Common myeloid progenitor, CD34-positive (primary cell): ENCODE measurements at regions not wholly inside any gene's neighbourhood (a gene's known extent, or its start where the extent isn't known, plus 50 kb on each side); places are given as distances from the start of the nearest gene placed in this dataset.
"Not testable (repeated sequence)": the region's sequence is repeated elsewhere in the genome, so short reads cannot be mapped to it uniquely, and the experiment has no call there.

ENCODE experiments used
- CTCF ChIA-PET: fragments of 350-600 bp; sonication (Branson Sonifier 250); formaldehyde crosslinking; loops from one replicate; lab custom pipeline; 2021; ENCODE audit warnings: antibody characterized with exemption; lab: Charles Lee
- POLR2A ChIA-PET: fragments of 350-600 bp; sonication (Branson Sonifier 250); formaldehyde crosslinking; loops from one replicate; lab custom pipeline; 2021; ENCODE audit warnings: antibody characterized with exemption; lab: Charles Lee
- DNase-seq, 3 donors: peaks; one replicate each; pipeline versions ENCODE4 v3.0.0 to v3.0.0-alpha.2; 2013
- H3K27ac ChIP-seq, 2 experiments: 1 replicate in 1 of 2; 2 replicates in 1 of 2; pipeline ENCODE4 v1.7.0; 2013; ENCODE audit warnings: inconsistent platforms in 2 of 2, low read length in 2 of 2, mild to moderate bottlenecking in 2 of 2, low read depth in 1 of 2, moderate library complexity in 1 of 2; ENCODE audit not compliant: severe bottlenecking in 2 of 2, insufficient read depth in 1 of 2, poor library complexity in 1 of 2
- H3K27me3 ChIP-seq, 5 experiments: replicated peaks in 2 of 5; 1 replicate in 3 of 5; 2 replicates in 2 of 5; pipeline versions ENCODE4 v1.6.1 to v1.7.0; 2013; ENCODE audit warnings: low read length in 4 of 5, mild to moderate bottlenecking in 2 of 5, moderate library complexity in 2 of 5, inconsistent platforms in 1 of 5; ENCODE audit not compliant: insufficient read depth in 5 of 5, control insufficient read depth in 4 of 5
- H3K36me3 ChIP-seq, 4 experiments: 1 replicate in 2 of 4; 2 replicates in 2 of 4; pipeline versions ENCODE4 v1.6.1 to v1.7.0; 2013; ENCODE audit warnings: low read length in 3 of 4, control low read depth in 1 of 4, mild to moderate bottlenecking in 1 of 4; ENCODE audit not compliant: control insufficient read depth in 4 of 4, insufficient read depth in 4 of 4
- H3K4me1 ChIP-seq, 4 experiments: 1 replicate in 3 of 4; 2 replicates in 1 of 4; pipeline versions ENCODE4 v1.6.1 to v1.7.1; 2013; ENCODE audit warnings: low read length in 3 of 4, mild to moderate bottlenecking in 3 of 4, control low read depth in 1 of 4, inconsistent platforms in 1 of 4, moderate library complexity in 1 of 4; ENCODE audit not compliant: control insufficient read depth in 4 of 4, insufficient read depth in 4 of 4; ENCODE audit errors: control extremely low read depth in 1 of 4
- H3K4me3 ChIP-seq, 7 experiments: 1 replicate in 4 of 7; 2 replicates in 3 of 7; pipeline versions ENCODE4 v1.5.1 to v1.7.0; 2013; ENCODE audit warnings: mild to moderate bottlenecking in 7 of 7, low read length in 6 of 7, moderate library complexity in 6 of 7, inconsistent platforms in 2 of 7, low read depth in 2 of 7, control low read depth in 1 of 7; ENCODE audit not compliant: insufficient read depth in 4 of 7, control insufficient read depth in 1 of 7; ENCODE audit errors: extremely low read depth in 1 of 7
- H3K9me3 ChIP-seq, 5 experiments: 1 replicate in 4 of 5; 2 replicates in 1 of 5; pipeline versions ENCODE4 v1.6.1 to v1.7.1; 2013; ENCODE audit warnings: low read length in 4 of 5, mild to moderate bottlenecking in 2 of 5, inconsistent platforms in 1 of 5, low read depth in 1 of 5, moderate library complexity in 1 of 5; ENCODE audit not compliant: control insufficient read depth in 4 of 5, insufficient read depth in 2 of 5; ENCODE audit errors: control extremely low read depth in 1 of 5
- whole genome bisulfite sequencing: methylation state at CpG from one replicate; pipeline ENCODE4 v1.1.5; 2013; ENCODE audit not compliant: insufficient coverage; 5-methylcytosine and 5-hydroxymethylcytosine counted together

GRCh38 chr1:95643071-95643470 is 409.1 kb downstream of the RWDD3 start:
- H3K36me3 ChIP-seq, result no peaks in the 10 kb centered on the region
- H3K9me3 ChIP-seq, result peaks cover 0 to 5% (median 0%) of the 10 kb centered on the region in 5 experiments
- CTCF ChIA-PET, result no interaction called here
- H3K27ac ChIP-seq, result no peak overlapping the region
- no peak for DNase-seq
- no peak overlapping the region for H3K4me3 ChIP-seq
- H3K4me1 ChIP-seq, result no peaks in the 10 kb centered on the region
- POLR2A ChIA-PET, result no interaction called here
- no peaks in the 10 kb centered on the region for H3K27me3 ChIP-seq
- 83% methylated on average over 1 of the region's 3 CpGs for whole genome bisulfite sequencing

- H3K9me3 ChIP-seq, H3K36me3 ChIP-seq, H3K4me3 ChIP-seq, DNase-seq, H3K4me1 ChIP-seq, H3K27me3 ChIP-seq, CTCF ChIA-PET, H3K27ac ChIP-seq, POLR2A ChIA-PET: not testable (repeated sequence)
- WGBS, result 85% methylated on average over 5 of the region's 6 CpGs
Observed at GRCh38 chr1:95645126-95645525, 411.1 kb downstream of the RWDD3 start.

- Histone ChIP-seq H3K27me3 (peaks cover 0 to 2% (median 0%) of the 10 kb centered on the region in 5 experiments), H3K9me3 (peaks cover 0 to 5% (median 0%) of the 10 kb centered on the region in 5 experiments), H3K27ac (no peak overlapping the region), H3K4me1 (no peaks in the 10 kb centered on the region), H3K36me3 (no peaks in the 10 kb centered on the region), H3K4me3 (no peak overlapping the region)
- DNase-seq, result no peak
- CTCF ChIA-PET, result no interaction called here
- 100% methylated on average over 3 of the region's 3 CpGs for WGBS
- POLR2A ChIA-PET, result no interaction called here
Observed at GRCh38 chr1:95650631-95651030, 416.6 kb downstream of the RWDD3 start.

- peaks cover 0 to 2% (median 0%) of the 10 kb centered on the region in 5 experiments for H3K27me3 ChIP-seq
- POLR2A ChIA-PET, result no interaction called here
- peaks cover 0 to 4% (median 0%) of the 10 kb centered on the region in 5 experiments for H3K9me3 ChIP-seq
- H3K36me3 ChIP-seq, result no peaks in the 10 kb centered on the region
- no peak overlapping the region for H3K27ac ChIP-seq
- no peaks in the 10 kb centered on the region for H3K4me1 ChIP-seq
- CTCF ChIA-PET, result no interaction called here
- DNase-seq, result no peak
- H3K4me3 ChIP-seq, result no peak overlapping the region
- WGBS, result 91% methylated on average over 5 of the region's 8 CpGs
Observed at GRCh38 chr1:95652423-95652965, 418.5 kb downstream of the RWDD3 start.

- H3K4me3 ChIP-seq, result no peak overlapping the region
- CTCF ChIA-PET, result no interaction called here
- H3K36me3 ChIP-seq, result no peaks in the 10 kb centered on the region
- no peaks in the 10 kb centered on the region for H3K9me3 ChIP-seq
- H3K4me1 ChIP-seq, result no peaks in the 10 kb centered on the region
- H3K27ac ChIP-seq, result no peak overlapping the region
- H3K27me3 ChIP-seq, result peaks cover 0 to 2% (median 0%) of the 10 kb centered on the region in 5 experiments
- DNase-seq, result no peak
- POLR2A ChIA-PET, result no interaction called here
- 65% methylated on average over 4 of the region's 4 CpGs for WGBS
Observed at GRCh38 chr1:95653618-95654017, 419.6 kb downstream of the RWDD3 start.

GRCh38 chr1:95655321-95656020 is 421.5 kb downstream of the RWDD3 start:
- WGBS, result 100% methylated on average over 6 of the region's 7 CpGs
- no peak for DNase-seq
- Histone ChIP-seq H3K27me3 (peaks cover 0 to 2% (median 0%) of the 10 kb centered on the region in 5 experiments), H3K4me3 (no peak overlapping the region), H3K27ac (no peak overlapping the region), H3K36me3 (no peaks in the 10 kb centered on the region), H3K4me1 (no peaks in the 10 kb centered on the region), H3K9me3 (no peaks in the 10 kb centered on the region)
- ChIA-PET POLR2A (no interaction called here), CTCF (interaction anchor here (1.2 kb wide), 1 partner anchor 10 kb away, joined by 3 read pairs; no protein-coding TSS in a partner anchor)

GRCh38 chr1:95657248-95657647 is 423.2 kb downstream of the RWDD3 start:
- H3K36me3 ChIP-seq, result no peaks in the 10 kb centered on the region
- no peaks in the 10 kb centered on the region for H3K9me3 ChIP-seq
- DNase-seq, result no peak
- no peaks in the 10 kb centered on the region for H3K4me1 ChIP-seq
- no peak overlapping the region for H3K4me3 ChIP-seq
- CTCF ChIA-PET, result no interaction called here
- peaks cover 0 to 2% (median 0%) of the 10 kb centered on the region in 5 experiments for H3K27me3 ChIP-seq
- H3K27ac ChIP-seq, result no peak overlapping the region
- 92% methylated on average over 4 of the region's 4 CpGs for WGBS
- POLR2A ChIA-PET, result no interaction called here
